HL-60 (cell line): ENCODE measurements at regions not wholly inside any gene's neighbourhood (a gene's known extent, or its start where the extent isn't known, plus 50 kb on each side); places are given as distances from the start of the nearest gene placed in this dataset.

Source experiments
- CTCF ChIP-seq: IDR thresholded peaks from one replicate; pipeline ENCODE4 v1.5.1; 2011; ENCODE audit warnings: low read length, control low read depth, inconsistent platforms; ENCODE audit not compliant: insufficient read depth
- GABPA ChIP-seq: IDR thresholded peaks from 2 replicates; pipeline ENCODE4 v1.6.1; 2012; ENCODE audit warnings: low read depth
- POLR2AphosphoS5 ChIP-seq: IDR thresholded peaks from 2 replicates; pipeline ENCODE4 v1.6.1; 2012; ENCODE audit warnings: low read depth
- REST ChIP-seq: IDR thresholded peaks from 2 replicates; pipeline ENCODE4 v1.6.1; 2012; ENCODE audit warnings: low read depth; ENCODE audit not compliant: insufficient replicate concordance
- SPI1 ChIP-seq: IDR thresholded peaks from 2 replicates; pipeline ENCODE4 v1.6.1; 2012; ENCODE audit warnings: low read depth, mild to moderate bottlenecking, borderline replicate concordance

- no peak for TF ChIP-seq CTCF
- no peak for TF ChIP-seq POLR2AphosphoS5
- TF ChIP-seq REST: no peak
- no peak for TF ChIP-seq GABPA
- no peak for TF ChIP-seq SPI1
Measured at GRCh38 chr17:33987162-33987561, 267.9 kb upstream of the CCL2 start.
